Nucleus accumbens (tissue), 56 donors: ENCODE measurements at regions not wholly inside any gene's neighbourhood (a gene's known extent, or its start where the extent isn't known, plus 50 kb on each side); places are given as distances from the start of the nearest gene placed in this dataset.

ENCODE experiments used
- DNase-seq, 56 donors: peaks; one replicate each; lab custom pipeline; 2025; lab: John Stamatoyannopoulos, UW

DNA sequence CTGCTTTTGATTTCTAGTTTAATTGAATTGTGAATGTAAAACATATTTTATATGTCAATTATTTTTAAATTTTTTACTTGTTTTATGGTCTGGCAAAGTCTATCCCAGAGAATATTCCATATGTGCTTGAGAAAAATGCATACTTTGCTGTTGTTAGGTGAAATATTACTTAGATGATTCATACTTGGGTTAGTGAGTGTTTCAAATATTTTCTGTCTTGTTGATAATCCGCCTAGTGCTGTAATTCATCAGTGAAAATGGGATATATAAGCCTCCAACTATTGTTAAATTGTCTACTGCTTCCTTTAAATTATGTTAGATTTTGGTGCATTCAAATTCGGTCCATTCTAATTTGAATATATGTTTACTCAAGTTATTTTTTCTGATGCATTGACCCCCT is 395.5 kb downstream of the LRFN5 start:
- DNase-seq: no peak

GRCh38 chr14:42001431-42001830 is 394.8 kb downstream of the LRFN5 start:
- no peak for DNase-seq

- DNase-seq: no peak
Measured at GRCh38 chr14:42000450-42000849, 393.8 kb downstream of the LRFN5 start.

- no peak for DNase-seq
Measured at GRCh38 chr14:41993687-41994086, 387.0 kb downstream of the LRFN5 start.

- no peak for DNase-seq
Measured at GRCh38 chr14:41986700-41987099, 380.0 kb downstream of the LRFN5 start.

- DNase-seq: no peak
Measured at GRCh38 chr14:41986083-41986645, 379.5 kb downstream of the LRFN5 start.

- no peak for DNase-seq
Measured at GRCh38 chr14:41973178-41973577, 366.5 kb downstream of the LRFN5 start.

DNA sequence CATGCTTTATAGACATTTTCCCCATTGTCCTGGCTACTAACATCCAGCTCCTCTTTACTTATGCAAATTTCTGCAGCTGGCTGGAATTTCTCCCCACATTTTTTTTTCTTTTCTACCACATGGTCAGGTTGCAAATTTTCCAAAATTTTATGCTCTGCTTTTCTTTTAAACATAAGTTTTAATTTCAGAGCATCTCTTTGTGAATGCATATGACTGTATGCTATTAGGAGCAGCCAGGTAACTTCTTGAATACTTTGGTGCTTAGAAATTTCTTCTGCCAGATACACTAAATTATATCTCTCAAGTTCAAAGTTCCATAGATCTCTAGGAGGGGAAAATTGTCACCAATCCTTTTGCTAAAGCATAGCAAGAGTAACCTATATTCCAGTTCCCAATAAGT is 365.9 kb downstream of the LRFN5 start:
- DNase-seq: no peak

GRCh38 chr14:41960281-41960680 is 353.6 kb downstream of the LRFN5 start:
- no peak for DNase-seq

- DNase-seq: no peak
Measured at GRCh38 chr14:41957459-41957858, 350.8 kb downstream of the LRFN5 start.
